ENCODE measurements at regions not wholly inside any gene's neighbourhood (a gene's known extent, or its start where the extent isn't known, plus 50 kb on each side); places are given as distances from the start of the nearest gene placed in this dataset.

GRCh38 chr1:82819234-82819633 lies 1018.5 kb downstream of the ADGRL2 start:
- no peak for DNase-seq
- Histone ChIP-seq H3K4me1 (no peaks in the 10 kb centered on the region), H3K36me3 (no peaks in the 10 kb centered on the region), H3K27me3 (no peaks in the 10 kb centered on the region), H3K9me3 (no peaks in the 10 kb centered on the region), H3K4me3 (no peak overlapping the region), H3K27ac (no peak overlapping the region)
- intact Hi-C loops (cut with DNase I), result no loop called here
- peak in 3 of 4 donors; percentile 15 to 38 (median 33) for ATAC-seq
- WGBS (ENCODE audit: insufficient coverage, low coverage, low lambda C conversion rate, missing lambda C conversion rate), result 56% methylated on average over 1 of the region's 1 CpG
- TF ChIP-seq, protein P1, sequence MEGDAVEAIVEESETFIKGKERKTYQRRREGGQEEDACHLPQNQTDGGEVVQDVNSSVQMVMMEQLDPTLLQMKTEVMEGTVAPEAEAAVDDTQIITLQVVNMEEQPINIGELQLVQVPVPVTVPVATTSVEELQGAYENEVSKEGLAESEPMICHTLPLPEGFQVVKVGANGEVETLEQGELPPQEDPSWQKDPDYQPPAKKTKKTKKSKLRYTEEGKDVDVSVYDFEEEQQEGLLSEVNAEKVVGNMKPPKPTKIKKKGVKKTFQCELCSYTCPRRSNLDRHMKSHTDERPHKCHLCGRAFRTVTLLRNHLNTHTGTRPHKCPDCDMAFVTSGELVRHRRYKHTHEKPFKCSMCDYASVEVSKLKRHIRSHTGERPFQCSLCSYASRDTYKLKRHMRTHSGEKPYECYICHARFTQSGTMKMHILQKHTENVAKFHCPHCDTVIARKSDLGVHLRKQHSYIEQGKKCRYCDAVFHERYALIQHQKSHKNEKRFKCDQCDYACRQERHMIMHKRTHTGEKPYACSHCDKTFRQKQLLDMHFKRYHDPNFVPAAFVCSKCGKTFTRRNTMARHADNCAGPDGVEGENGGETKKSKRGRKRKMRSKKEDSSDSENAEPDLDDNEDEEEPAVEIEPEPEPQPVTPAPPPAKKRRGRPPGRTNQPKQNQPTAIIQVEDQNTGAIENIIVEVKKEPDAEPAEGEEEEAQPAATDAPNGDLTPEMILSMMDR (IDR thresholded peaks at IDR 0.05), result no peak
- TF ChIP-seq POLR2A (IDR thresholded peaks at IDR 0.05), result no peak

DNA sequence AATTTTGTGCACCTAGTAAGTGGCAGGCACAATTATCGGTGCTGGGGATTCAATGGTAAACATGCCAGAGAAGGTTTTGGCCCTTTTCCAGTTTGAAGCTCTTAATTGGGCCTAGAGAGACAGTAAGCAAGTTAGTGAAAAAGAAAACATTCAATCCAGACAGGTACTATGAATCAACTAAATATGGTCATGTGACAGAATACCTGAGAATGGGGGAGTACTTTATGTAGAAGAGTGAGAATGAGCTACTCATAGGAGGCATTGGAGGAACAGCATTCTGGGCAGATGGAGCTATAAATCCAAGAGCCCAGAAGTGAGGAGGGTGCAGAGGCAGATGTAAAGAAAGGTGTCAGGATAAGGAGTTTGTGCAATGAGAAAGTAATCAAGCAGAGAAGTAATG lies 1017.9 kb downstream of the ADGRL2 start:
- H3K9me3 ChIP-seq, result no peaks in the 10 kb centered on the region
- H3K27me3 ChIP-seq, result no peaks in the 10 kb centered on the region
- DNase-seq (no peak), ATAC-seq (no peak)
- WGBS (ENCODE audit: insufficient coverage, low coverage, low lambda C conversion rate, missing lambda C conversion rate), result 71% methylated on average over 1 of the region's 1 CpG
- no peak overlapping the region for H3K27ac ChIP-seq
- no peaks in the 10 kb centered on the region for H3K4me1 ChIP-seq
- H3K4me3 ChIP-seq, result no peak overlapping the region
- intact Hi-C loops (cut with DNase I), result no loop called here
- TF ChIP-seq, protein P1 (IDR thresholded peaks at IDR 0.05), result no peak
- no peak for TF ChIP-seq POLR2A (IDR thresholded peaks at IDR 0.05)
- H3K36me3 ChIP-seq, result no peaks in the 10 kb centered on the region

DNA sequence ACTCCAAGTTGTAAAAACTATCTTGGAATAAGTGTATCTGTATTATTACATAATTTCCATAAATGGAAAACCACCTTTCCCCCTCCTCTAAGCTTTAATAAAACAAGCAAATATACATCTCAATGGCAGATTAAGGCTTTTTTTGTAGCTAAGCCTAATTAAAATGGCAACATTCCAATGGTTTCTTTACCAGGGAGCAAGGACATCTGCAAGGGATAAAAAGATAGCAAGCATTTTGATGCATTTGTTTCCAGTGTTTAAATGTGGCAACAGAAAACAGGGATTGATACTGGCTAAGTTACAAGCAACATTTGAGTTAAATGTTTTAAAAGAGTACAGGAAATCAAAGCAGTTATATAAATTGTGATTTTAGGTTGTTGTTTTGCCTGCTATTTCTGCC lies 1012.7 kb downstream of the ADGRL2 start:
- TF ChIP-seq POLR2A (IDR thresholded peaks at IDR 0.05), result no peak
- TF ChIP-seq, protein P1 (IDR thresholded peaks at IDR 0.05), result no peak
- intact Hi-C loops (cut with DNase I), result no loop called here
- ATAC-seq (no peak), DNase-seq (no peak)
- H3K27ac ChIP-seq, result no peak overlapping the region
- no peaks in the 10 kb centered on the region for H3K9me3 ChIP-seq
- no peak overlapping the region for H3K4me3 ChIP-seq
- H3K27me3 ChIP-seq, result no peaks in the 10 kb centered on the region
- H3K36me3 ChIP-seq, result no peaks in the 10 kb centered on the region
- H3K4me1 ChIP-seq, result no peaks in the 10 kb centered on the region

- H3K4me1 ChIP-seq, result no peaks in the 10 kb centered on the region
- intact Hi-C loops (cut with DNase I), result no loop called here
Observed at GRCh38 chr1:82810601-82811000, 1009.9 kb downstream of the ADGRL2 start.

More at GRCh38 chr1:82810601-82811000, 1009.9 kb downstream of the ADGRL2 start:
- no peaks in the 10 kb centered on the region for H3K27me3 ChIP-seq
- DNase-seq, result no peak
- ATAC-seq, result no peak
- H3K4me3 ChIP-seq, result no peak overlapping the region
- H3K9me3 ChIP-seq, result no peaks in the 10 kb centered on the region
- TF ChIP-seq POLR2A (IDR thresholded peaks at IDR 0.05), result no peak
- TF ChIP-seq, protein P1 (IDR thresholded peaks at IDR 0.05), result no peak
- no peaks in the 10 kb centered on the region for H3K36me3 ChIP-seq
- 64% methylated on average over 3 of the region's 3 CpGs for WGBS (ENCODE audit: insufficient coverage, low coverage, low lambda C conversion rate, missing lambda C conversion rate)
- no peak overlapping the region for H3K27ac ChIP-seq

All from right lobe of liver (tissue), 6 donors.